ENCODE measurements at regions not wholly inside any gene's neighbourhood (a gene's known extent, or its start where the extent isn't known, plus 50 kb on each side); places are given as distances from the start of the nearest gene placed in this dataset.

DNA sequence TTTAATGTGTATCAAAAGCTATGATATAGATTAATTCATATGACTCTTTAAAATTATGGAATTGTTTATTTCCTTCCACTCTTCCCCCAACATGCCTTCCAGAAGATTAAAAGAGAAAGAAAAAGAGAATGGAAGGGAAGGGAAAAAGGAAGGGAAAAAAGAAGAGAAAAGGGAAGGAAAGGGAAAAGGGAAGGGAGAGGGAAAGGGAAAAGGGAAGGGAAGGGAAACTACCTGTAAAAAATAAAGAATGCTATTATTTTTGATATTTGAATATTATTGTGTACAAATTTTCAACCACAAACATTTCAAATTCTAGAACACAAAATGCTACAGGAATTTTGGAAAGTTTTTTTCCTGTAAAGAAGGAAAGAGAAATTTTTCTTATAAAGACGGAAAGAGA is 281.7 kb downstream of the SLCO4C1 start:
- TF ChIP-seq, protein P1, sequence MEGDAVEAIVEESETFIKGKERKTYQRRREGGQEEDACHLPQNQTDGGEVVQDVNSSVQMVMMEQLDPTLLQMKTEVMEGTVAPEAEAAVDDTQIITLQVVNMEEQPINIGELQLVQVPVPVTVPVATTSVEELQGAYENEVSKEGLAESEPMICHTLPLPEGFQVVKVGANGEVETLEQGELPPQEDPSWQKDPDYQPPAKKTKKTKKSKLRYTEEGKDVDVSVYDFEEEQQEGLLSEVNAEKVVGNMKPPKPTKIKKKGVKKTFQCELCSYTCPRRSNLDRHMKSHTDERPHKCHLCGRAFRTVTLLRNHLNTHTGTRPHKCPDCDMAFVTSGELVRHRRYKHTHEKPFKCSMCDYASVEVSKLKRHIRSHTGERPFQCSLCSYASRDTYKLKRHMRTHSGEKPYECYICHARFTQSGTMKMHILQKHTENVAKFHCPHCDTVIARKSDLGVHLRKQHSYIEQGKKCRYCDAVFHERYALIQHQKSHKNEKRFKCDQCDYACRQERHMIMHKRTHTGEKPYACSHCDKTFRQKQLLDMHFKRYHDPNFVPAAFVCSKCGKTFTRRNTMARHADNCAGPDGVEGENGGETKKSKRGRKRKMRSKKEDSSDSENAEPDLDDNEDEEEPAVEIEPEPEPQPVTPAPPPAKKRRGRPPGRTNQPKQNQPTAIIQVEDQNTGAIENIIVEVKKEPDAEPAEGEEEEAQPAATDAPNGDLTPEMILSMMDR (IDR thresholded peaks at IDR 0.05; ENCODE audit: low read depth, low read length, missing control alignments): no peak
- DNase-seq (ENCODE audit: low read depth): no peak
- no peak overlapping the region for H3K4me3 ChIP-seq (ENCODE audit: low read depth, low read length)

DNA sequence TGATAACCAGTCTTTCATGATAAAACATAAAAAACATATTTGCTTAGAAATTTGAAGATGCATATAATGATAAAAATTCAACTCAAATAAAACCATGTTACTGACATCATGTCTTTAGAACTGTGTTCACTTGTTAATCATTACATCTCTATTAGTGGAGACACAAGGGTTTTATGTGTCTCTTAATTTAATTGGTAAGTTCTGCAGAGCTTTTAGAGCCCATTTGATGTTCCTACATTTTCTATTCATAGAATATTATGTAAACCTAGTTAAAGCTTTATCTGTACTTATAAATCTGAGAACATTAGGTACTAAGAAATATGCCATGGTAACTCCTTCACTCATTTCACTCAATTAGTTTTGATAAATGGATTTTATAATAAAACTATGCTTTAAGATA is 285.4 kb downstream of the SLCO4C1 start:
- TF ChIP-seq, protein P1 (IDR thresholded peaks at IDR 0.05; ENCODE audit: low read depth, low read length, missing control alignments): no peak
- DNase-seq (ENCODE audit: low read depth): no peak
- no peak overlapping the region for H3K4me3 ChIP-seq (ENCODE audit: low read depth, low read length)

DNA sequence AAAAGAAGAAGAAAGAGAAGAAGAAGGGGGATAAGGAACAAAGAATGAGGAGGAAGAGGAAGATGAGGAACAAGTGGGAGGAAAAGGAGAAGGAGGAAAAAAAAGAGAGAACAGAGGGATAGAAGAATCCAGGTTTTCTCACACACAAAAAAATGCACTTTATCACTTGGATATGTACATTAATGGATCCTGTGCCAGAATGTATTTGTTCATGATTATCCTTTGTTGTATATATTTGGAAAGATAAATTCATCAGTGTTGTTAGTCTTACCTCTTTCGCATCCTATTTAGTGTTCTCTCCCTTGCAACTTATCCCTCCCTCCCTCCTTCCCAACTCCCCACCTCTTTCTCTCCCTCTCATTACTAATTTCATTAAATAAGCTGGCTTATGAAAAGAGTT is 298.8 kb downstream of the SLCO4C1 start:
- TF ChIP-seq, protein P1 (IDR thresholded peaks at IDR 0.05; ENCODE audit: low read depth, low read length, missing control alignments): no peak
- DNase-seq (ENCODE audit: low read depth): no peak

DNA sequence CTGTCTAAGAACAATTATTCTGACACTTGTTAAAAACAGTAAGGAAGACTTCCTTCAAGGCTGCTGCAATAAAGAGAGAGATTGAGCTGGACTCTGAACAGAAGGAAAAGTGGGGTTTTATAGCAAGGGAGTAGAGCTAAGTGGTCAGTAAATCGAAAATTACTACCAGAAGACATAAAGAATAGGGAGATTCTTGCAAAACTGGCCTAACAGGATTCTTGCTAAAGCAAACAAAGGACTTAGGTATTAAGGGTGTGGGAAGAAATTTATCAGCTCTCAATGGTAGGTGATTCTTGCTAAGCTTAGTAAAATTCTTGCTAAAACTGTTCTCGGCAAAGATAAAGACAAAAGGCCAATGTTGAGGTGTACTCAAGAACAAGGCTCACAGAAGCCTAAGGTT is 300.5 kb downstream of the SLCO4C1 start:
- no peak overlapping the region for H3K4me3 ChIP-seq (ENCODE audit: low read depth, low read length)
- TF ChIP-seq, protein P1 (IDR thresholded peaks at IDR 0.05; ENCODE audit: low read depth, low read length, missing control alignments): no peak
- DNase-seq (ENCODE audit: low read depth): no peak

More for the DNA sequence above, 298.8 kb downstream of the SLCO4C1 start:
- H3K4me3 ChIP-seq (ENCODE audit: low read depth, low read length): no peak overlapping the region

DNA sequence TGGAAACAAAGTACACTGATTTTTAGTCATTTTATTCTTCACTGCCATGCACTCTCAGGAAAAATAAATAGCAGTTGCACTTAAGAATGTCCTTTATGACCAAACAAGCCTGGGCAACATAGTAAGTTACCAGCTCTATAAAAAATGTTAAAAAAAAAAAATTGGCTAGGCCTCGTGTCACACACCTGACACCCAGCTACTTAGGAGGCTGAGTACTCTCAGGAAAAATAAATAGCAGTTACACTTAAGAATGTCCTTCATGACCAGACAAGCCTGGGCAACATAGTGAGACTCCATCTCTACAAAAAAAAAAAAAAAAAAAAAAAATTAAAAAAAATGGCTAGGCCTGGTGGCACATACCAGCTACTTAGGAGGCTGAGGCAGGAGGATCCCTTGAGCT is 304.6 kb downstream of the SLCO4C1 start:
- TF ChIP-seq, protein P1 (IDR thresholded peaks at IDR 0.05; ENCODE audit: low read depth, low read length, missing control alignments): no peak
- no peak for DNase-seq (ENCODE audit: low read depth)
- no peak overlapping the region for H3K4me3 ChIP-seq (ENCODE audit: low read depth, low read length)

DNA sequence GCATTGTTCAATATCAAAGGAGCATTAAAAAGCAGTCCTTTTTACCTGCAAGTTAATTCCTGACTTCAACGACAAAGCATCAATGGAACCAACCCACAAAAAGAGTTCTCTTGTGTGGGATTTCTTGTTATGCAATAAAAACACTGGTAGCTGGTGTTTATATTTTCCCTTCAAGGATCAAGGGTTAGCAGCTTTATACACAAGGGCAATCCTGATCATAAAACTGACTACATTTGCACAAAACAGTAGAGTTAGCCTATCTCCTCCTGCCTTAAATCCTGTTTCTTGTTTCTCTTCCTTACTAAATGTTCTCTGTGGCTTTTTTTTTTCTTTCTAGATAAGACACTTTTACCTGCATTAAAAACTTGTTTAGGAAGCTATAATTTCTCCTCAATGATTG is 306.4 kb downstream of the SLCO4C1 start:
- TF ChIP-seq, protein P1 (IDR thresholded peaks at IDR 0.05; ENCODE audit: low read depth, low read length, missing control alignments): no peak
- no peak overlapping the region for H3K4me3 ChIP-seq (ENCODE audit: low read depth, low read length)
- DNase-seq (ENCODE audit: low read depth): no peak

DNA sequence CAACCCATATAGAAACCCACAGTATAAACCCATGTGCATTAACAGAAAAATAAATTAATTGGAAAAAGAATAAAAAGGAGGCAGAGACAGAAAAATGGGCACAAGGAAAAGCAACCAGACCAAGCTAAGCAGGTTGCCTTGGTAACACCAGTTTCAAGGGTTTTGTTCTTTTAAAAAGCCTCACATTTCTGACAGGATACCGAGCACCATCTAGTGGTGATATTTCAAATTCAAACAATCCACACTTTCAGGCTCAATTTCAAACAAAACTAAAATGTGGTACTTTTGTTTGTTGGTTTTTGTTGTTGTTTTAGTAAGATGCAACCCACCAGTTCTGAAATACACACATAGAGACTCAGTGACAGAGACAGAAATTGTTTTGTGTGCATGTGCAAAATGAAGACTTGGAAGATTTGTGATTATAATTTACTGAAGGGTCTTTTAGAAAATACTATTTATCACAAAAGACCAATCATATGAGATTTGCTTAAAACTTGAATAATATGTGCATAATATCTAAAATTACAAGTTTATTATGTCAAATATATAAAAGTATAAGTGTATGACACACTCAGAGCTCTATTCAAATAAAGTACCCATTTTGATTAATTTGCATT is 318.2 kb downstream of the SLCO4C1 start:
- peak; percentile 21 for DNase-seq (ENCODE audit: low read depth)
- TF ChIP-seq, protein P1 (IDR thresholded peaks at IDR 0.05; ENCODE audit: low read depth, low read length, missing control alignments): peak; percentile 62
- no peak overlapping the region for H3K4me3 ChIP-seq (ENCODE audit: low read depth, low read length)
